GM18873 (cell line): ENCODE measurements at regions not wholly inside any gene's neighbourhood (a gene's known extent, or its start where the extent isn't known, plus 50 kb on each side); places are given as distances from the start of the nearest gene placed in this dataset.

Source experiments
- ATAC-seq: cut with Tn5 transposase; IDR thresholded peaks from one replicate; pipeline ENCODE4 v1.9.1; 2021; ENCODE audit warnings: mild to moderate bottlenecking, moderate library complexity, moderate number of reproducible peaks; ENCODE audit not compliant: unreplicated experiment, low FRiP score

DNA sequence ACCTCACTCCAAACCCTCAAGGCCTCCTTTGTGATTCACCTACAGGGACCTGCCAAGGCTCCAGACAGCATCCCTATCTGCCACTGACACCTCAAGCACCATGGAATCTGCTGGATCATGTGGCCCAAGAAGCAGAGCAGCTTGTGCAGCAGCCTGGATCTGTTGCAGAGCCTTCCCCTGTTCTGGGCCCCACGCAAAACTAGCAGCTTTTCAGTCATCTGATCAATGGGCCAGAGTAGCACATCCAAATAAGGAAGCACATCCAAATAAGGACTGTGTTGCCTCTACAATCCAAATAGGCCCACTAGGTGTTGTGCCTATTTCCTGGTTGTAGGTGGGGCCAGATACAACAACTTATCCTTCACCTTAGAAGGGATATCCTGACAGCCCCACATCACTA is 97.1 kb upstream of the GNAO1 start:
- ATAC-seq: no peak

DNA sequence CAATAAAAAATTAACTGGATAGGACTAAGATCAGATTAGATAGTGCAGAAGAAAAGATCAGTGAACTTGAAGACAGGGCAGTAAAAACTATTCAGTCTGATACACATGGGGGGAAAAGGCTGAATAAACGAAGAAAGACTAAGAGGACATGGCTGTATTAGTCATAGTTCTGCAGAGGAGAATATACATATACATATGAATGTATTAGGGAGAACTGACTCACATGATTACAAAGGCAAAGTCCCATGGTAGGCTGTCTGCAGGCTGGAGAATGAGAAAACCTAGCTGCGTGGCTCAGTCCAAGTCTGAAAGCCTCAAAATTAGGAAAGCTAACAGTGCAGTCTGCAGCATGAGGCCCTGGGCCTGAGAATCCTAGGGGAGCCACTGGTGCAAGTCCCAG is 98.2 kb upstream of the GNAO1 start:
- ATAC-seq: no peak

DNA sequence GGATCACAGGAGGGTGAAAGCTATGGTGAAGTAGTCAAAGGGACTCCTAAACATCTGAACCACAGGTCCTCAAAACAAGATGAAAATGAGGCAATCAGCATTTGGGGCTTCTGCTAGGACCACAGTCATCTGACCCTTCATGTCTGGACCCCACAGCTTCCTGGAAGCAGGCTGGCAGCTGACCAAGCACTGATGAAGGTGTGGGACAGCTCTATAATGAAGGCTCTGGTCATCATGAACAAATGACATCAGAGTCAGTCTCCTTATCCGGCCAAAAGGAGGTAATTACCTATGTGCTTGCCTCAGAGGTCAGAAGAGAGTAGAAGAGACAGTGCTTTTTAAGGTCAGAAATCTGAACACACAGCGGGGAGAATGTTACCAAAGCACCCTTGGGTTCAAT is 101.2 kb upstream of the GNAO1 start:
- no peak for ATAC-seq

DNA sequence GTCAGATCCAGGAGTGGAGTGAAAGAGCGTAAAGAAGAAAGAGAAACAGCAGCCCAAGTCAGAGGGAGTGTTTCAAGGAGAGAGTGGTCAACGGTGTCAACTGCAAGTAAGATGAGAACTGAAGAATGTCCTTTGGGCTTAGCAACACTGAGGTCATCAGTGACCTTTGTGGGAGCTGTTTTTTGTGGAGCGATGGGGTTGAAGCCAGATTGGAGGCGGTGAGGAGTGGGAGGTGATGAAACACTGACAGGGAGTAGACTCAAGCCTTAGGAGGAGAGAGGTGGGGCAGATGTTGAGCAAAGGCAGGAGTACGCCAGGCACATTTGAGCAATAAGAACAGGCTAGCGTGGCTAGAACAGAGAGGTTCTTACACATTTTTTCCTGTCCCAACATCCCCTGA is 103.7 kb upstream of the GNAO1 start:
- no peak for ATAC-seq

DNA sequence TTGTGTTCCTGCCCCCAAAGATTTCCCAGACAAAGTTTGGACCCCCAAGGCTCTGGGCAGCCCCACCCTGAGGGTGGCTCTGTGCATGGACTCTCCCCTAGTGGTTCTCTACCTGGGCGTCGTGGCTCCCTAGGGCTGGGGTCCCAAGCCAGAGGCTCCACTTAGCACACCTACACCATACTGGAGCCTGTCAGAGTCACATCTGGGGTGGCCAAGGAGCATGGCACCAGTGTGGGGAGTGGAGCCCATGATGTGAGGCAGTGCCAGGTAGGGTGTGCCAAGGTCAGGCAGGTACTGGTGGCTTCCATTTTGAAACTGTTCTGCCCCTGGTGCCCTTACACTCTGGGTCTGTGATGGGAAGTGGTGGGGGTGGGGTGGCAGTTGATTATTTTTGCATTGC is 109.9 kb upstream of the GNAO1 start:
- no peak for ATAC-seq

DNA sequence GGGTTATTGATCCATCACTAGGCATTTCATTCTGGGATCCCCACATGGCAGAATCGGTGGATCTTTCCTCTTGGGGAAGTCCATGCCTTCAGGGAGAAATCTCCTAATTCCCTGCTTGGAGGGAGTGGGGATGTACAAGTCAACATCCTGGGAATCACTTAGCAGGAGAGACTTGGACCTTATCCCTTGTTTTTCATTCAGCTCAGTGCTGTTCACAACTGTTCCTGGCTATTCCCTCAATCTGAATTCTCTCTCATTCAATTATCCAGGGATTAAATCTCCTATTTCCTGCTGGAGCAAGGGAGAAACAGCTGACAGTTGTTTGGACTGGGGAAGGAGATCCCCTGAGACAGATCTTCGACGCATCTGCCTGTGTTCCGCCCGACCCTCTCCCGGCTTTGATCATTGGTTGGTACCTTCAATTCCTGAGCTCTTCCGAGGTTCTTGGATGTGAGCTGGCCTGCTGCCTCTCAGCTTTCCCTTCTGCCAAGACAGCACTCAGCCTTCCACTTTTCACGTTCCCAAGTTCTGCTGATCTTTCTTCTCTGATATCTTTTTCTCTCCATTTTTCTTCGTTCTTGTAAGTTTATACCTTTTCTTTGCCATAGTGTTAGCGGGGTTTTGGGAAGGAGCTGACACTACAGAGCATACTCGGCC is 115.4 kb upstream of the GNAO1 start:
- no peak for ATAC-seq

DNA sequence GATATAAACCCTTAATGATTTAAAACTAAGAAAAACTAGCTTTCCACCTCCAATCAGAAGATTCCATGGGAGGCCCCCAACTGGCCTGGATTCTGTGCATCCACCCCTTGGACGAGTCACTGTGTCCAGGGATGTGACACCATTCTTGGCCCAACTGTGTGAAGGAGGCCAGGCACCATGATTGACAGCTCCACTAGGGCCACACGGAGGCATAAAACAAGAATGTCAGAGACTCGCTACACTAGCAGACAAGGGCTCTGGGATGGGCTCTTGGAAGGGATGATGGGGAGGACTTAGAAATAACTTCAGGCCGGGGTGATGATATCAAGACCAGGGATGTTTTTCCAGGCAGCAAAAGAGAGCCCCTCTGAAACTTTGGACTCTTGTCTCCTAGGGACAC is 117.8 kb upstream of the GNAO1 start:
- ATAC-seq: no peak

DNA sequence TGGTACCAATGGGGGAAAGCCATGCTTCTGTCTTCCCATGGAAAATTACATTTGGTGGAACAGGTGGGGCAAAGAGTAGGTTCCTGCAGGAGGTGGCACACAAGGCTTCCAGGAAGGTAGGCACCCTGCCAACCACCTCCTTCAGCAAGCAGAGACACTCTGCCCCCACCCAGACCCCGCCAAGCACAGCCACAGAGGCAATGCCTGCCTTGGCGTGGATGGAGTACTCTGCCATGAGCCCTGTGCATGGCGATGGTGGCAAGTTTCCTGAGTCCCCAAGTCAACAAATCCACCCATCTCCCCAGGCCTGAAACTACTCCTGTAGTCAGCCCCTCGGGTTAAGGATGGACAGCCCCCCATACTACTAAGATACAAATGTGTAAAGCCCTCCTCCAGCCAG is 119.2 kb upstream of the GNAO1 start:
- no peak for ATAC-seq

DNA sequence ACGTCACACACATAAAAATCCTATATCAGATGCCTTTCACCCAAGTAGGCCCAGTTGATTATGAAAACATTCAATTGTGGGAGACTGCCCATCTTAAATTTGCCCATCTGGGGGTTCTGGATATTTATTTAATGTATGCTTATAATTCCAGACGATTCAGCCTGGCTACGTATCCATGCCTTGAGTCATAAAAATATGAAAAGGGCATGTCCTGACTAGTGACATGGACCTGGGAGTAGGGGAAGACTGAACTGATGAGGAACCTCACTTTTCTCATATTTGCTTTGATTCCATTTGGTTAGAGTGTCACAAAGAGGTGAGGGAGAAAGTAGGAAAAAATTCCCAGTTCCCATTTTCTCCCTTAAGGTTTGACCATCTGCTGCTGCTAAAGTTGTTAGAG is 122.5 kb upstream of the GNAO1 start:
- no peak for ATAC-seq

DNA sequence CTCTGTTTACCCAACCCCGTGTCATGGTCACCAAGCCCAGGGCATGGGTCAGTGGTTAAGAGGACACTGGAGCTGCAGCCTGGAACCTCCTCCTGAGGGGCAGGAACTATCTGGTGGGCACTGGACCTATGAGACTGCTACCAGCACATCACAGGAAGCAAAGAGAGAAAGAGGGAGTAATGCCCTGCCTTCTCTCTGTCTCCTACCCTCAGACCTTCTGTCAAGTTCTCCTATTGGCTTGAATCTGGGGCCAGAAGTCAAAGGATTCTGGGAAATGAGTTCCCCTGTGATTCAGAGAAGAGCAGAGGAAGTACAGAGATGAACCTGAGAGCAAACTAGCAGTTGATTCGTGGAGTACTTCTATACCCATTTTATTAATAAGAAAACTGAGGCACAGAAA is 123.0 kb upstream of the GNAO1 start:
- ATAC-seq: no peak

DNA sequence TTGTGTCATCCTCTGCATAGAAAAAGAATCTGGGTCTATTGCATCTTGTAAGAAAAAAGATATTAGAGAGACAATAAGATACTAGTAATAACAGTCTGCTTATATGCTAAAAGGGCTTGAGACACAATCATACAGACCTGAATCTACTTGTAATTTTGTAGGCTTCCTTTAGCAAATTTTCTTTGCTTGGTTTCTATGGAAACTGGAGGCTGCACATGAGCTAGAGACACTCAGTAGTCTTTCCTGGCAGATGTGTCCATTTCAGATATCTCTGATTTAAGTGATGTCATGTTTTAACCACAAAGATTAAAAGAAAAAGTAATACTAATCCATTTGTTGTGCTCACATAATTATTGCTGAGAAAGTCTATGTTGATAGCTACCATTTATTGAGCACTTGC is 123.9 kb upstream of the GNAO1 start:
- ATAC-seq: no peak

DNA sequence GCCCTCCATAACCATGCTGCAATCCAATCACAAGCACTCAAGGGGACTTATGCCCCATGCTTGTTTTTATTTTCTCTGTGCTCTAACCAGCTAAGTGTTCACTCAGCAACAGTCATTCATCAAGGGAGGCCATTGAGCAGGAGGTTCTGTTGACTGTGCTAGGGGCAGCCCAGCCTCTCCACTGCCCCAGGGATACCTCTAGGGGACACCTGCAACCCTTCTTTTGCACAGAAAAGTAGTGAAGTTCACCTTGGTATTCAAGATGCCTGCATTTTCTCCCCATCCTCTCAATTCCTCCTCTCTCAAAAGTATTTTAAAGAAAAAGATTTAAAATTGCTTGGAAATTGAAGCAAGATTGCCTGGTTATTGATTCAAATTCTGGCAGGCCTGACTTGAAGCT is 124.7 kb upstream of the GNAO1 start:
- ATAC-seq: no peak

DNA sequence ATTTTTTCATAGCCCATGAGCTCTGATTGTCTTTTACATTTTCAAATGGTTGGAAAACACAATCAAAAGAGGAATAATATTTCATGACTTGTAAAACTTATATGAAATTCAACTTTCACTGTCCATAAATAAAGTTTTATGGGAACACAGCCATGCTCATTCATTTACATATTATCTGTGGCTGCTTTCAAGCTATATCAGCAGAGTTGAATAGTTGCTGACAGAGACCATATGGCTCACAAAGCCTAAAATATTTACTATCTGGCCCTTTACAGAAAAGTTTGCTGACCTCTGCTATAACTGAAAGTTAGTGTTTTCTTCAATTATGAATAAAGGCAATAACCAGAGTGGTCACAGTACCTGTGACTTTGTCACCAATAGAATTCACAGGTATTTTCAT is 128.2 kb upstream of the GNAO1 start:
- ATAC-seq: no peak

DNA sequence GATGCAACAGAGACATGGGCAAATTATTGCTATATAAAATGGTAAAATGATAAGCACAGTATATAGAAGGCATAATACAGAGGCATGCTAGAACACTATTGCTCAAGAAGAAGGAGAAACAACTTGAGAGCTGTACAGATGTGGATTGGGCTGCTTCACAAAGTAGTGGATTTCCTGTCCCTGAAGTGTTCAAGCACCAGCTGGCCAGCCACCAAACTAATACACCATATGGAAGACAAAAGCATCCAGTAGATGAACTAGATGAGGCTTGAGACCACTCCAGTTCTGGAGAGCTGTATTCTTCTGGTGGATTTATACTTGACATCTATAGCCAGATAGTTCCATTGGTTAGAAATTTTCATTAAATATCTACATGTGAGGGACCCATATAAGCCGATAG is 134.1 kb upstream of the GNAO1 start:
- no peak for ATAC-seq

DNA sequence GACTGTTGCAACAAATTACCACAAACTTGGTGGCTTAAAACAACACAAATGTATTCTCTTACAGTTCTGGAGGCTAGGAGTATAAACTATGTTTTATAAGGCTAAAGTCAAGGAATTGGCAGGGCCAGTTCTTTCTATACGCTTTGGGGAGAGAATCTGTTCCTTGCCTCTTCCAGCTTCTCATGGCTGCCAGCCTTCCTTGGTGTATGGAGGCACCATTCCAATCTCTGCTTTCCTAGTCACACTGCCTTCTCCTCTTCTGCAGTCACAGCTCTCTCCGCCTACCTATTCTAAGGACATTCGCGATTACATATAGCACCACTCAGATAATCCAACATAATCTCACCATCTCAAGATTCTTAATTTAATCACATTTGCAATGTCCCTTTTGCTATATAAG is 140.4 kb upstream of the GNAO1 start:
- ATAC-seq: no peak

DNA sequence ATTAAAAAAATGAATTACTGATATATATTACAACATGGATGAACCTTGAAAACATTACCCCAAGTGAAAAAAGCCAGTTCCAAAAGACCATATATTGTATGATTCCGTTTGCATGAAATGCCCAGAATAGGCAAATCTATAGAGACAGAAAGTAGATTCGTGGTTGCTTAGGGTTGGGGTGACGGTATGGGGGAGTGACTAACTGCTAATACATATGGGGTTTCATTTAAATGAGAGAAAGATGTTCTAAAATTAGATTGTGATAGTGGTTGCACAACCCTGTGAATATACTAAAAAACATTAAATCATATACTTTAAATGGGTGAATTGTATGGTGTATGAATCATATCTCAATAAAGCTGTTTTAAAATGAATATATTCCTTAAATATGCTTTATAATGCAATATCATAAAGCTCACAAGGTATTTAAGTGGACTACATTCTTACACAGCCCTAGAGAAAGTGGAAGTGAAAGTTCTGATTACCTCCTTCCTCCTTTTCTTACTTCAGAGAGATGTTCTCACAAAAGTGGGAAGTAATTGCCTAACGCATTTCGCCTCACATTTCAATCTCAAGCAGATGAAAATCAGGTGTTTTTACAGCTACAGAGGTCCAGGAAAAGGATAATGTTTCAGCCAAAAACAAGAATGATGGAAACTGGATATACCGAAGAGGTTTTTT is 142.7 kb upstream of the GNAO1 start:
- peak; percentile 78 for ATAC-seq

DNA sequence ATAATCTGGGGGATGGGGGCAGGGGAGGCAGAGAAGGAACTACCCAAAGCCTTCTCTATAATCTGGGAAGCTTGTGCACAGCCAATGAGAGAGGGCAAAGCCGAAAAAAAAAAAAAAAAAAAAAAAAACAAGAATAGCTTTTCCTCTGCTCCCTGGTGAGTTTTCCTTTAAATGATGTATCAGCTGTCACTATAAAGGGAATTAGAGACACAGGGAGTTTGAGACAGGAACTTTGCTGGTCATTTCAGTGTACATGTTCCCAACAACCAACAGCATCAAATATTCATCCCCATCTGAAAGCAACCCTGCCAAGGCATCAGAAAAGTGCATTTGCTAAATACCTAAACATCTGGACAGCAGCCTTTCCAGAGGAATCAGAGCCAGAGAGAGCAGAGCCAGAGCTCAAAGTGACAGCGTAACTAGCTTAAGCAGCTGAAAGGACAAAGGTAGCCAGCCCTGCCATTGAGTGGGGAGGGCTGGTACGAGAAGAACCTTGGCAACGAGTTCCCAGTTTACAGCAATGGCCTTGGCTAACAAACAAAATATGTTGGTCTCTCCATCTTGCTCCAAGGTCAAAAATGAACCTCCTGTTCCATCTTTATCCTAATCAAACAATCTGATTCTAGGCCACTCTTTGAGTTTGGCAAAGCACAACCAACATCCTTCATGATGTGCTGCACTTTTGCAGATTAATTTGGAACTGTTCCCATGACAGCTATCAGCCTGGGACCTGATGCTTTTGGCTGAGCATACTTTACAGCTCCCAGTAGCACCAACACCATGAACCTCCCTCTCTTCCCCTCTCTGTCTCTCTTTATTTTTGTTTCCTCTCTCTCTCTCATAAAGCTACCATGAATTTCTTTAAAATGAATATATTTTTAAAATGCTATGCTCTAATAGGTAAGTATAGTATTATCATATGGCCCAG is 143.7 kb upstream of the GNAO1 start:
- ATAC-seq: no peak

DNA sequence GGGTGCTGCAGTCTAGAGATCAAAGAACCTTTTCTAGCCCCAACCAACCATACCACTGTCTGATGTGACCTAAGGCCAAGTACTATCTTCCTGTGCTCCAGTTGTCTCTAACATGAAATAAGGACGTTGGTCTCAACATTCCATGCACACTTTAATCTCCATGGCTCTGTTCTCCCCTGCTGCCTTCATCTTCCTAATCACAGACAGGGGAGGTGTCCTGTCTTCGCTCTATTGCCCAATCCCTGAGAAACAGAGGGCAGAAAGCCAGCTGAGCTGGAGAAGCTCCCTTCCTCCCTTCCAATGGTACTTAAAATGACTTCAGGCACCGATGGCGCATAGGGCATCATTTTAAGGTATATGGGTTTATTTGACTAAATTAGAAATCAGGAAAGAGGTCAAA is 148.9 kb upstream of the GNAO1 start:
- ATAC-seq: no peak

DNA sequence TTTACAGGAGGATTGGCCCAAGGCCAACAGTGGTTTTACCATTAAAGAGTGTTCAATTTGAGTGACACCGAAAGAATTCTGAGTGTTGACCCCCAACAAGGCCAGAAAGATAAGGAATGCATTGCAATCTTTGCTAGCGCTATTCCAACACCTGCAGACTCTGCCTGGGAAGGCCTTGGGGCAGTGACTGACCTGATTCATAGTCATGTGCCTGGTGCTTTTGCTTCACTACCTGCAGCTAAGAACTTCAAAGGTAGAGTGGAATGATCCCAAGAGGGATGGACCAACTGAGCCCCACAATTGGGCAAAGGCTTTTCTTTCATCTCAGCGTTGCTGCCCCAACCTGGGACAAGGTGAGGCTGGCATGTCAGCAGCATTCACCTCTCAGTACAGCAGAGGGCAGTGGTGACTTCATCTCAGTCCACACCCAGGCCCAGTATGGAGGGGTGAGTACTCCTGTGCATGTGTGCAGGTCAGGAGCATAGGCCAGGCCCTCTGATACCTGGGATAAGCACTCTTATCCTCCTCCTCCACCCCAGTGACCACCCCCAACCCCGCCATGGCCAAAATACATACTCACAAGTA is 149.6 kb upstream of the GNAO1 start:
- ATAC-seq: no peak

DNA sequence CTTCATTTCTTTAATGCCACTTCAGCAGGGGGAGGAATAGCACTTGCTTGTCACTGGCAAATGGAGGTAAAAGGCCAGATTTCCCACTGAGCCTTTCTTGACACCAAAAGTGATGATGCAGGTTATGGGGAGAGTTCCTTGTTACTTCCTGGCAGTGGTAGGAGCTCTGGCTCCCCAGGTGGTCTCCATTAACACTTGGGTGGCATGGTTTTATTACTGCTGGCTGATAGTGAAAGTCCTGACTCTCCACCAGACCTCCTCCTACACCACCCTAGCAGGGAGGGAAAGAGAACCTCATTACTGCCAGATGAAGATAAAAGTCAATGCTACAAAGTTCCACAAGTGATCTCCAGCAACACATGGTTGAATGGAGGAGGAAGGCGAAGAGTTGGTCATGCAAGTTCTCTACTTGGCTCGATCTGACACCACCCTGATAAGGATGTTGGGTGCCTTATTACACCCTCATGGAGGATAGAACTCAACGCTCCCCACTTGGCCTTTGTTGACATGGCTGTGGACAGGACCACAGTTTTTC is 152.7 kb upstream of the GNAO1 start:
- no peak for ATAC-seq

DNA sequence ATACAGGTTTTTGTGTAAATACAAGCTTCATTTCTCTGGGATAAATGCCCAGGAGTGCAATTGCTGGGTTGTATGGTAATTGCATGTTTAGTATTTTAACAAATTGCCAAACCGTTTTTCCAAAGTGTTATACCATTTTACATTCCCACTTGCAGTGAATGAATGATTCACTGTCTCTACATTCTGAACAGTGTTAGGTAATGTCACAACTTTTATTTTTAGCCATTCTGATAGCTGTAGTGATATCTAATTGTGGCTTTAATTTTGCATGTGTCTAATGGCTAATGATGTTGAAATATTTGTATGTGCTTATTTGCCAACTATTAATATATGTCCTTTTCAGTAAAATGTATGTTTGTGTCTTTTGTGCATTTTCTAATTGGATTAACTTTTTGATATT is 156.9 kb upstream of the CES5A start:
- ATAC-seq: no peak
